GM19397 (cell line): ENCODE measurements at regions not wholly inside any gene's neighbourhood (a gene's known extent, or its start where the extent isn't known, plus 50 kb on each side); places are given as distances from the start of the nearest gene placed in this dataset.

ENCODE experiments used
- ATAC-seq: cut with Tn5 transposase; IDR thresholded peaks from one replicate; pipeline ENCODE4 v1.9.1; 2021; ENCODE audit warnings: mild to moderate bottlenecking, moderate library complexity; ENCODE audit not compliant: unreplicated experiment

DNA sequence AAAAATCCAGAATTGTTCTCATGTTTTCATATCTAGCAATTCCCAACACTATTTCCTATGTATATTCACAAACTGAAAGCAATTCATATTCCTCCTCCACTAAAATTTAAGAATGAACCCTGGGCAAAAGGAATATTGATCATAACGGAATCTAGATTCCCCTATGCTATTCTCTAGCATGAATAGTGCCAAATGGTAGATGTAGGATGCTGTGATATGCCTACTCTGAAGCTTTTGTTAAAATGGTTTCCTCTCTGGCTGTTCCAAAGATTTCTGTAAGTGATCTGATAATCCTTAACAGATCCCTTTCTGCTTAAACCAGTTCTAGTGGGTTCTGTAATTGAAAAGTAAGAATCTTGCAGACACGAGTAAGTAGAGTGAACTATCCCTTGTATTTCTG lies 298.0 kb upstream of the TANK start:
- ATAC-seq, result no peak

DNA sequence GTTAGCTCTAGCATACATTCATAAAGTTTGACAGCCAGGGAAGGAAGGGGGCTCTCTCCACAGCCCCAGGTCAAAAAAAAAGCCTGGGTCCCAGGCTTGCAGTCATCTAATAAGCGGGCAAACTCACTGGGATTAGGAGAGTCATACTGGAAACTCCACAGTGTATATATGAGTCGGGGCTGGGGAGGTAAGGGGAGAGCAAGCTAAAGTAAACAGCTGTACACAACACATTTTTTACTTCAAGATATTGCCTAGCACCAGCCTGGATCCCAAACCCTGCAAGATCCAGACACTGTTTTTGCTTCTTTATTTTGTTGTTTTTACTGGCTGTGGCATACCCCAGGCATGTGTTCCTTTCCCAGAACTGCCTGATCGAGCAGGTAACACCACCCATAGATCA lies 291.3 kb upstream of the TANK start:
- no peak for ATAC-seq

DNA sequence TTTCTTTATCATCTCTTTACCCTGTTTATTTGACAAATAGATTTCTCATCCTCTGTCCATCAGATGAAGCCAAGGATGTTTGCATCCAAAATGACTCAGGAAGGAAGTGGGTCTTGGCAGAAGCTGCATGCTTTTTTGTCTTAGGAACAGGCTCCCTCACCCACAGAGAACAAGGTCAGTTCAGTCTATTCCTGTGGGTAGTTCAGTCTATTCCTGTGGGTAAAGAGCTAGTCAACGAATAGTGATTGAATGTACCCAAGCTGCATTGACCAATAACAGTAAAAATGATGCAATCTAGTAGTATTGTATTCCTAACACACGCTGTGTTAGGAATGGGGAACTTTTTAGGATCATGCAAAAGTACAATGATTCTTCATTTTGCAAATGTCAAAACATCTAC lies 290.8 kb upstream of the TANK start:
- ATAC-seq, result no peak

DNA sequence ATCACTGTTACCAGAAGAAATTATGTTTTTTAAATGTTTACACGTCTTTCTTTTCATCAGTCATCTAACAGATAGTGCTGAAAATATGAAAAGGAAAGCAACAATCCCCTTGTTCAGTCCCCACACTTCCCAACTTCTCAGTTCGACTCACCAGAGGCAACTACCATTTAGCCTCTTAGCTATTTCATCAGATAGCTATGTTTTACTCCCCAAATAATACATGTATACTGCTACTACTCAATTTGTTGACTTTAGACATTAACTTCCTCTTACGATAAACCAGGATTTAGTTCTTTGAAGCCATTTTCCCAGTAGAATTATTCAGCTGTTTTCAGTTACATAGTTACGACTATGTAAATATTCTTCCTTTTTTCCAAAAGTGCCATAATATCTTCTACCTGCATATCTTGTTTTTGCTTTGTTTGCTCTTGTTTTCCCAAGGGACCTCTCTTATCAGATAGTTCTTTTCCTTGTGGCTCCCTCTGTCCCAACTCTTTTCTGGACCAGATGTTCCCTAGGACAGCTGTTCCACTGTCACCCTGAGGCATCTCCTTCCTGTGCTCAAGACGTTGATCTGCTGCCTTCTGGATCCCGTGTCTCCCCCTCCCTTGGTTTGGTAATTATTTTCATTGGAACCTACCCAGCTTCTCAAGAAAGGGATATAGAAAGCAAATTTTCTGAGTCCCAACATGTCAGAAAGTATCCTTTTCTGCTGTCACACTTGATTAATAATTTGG lies 289.3 kb upstream of the TANK start:
- no peak for ATAC-seq

DNA sequence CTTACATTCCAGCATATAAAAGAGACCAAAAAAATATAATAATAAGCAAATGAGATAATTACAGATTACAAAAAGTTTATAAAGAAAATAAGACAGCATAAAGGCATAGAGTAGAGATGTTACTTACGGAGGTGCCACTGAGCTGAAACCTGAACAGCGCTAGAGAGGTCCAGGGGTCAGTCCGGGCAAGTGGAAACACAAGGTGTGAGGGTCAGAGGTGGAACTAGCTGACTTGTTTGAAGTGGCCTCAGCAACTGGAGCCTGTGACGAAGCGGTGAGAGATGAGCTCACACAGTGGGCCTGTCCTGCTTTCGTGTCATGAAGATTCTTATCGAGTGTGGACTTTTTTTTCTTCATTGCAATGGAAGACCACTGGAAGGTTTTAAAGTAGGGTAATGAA lies 288.3 kb upstream of the TANK start:
- no peak for ATAC-seq

DNA sequence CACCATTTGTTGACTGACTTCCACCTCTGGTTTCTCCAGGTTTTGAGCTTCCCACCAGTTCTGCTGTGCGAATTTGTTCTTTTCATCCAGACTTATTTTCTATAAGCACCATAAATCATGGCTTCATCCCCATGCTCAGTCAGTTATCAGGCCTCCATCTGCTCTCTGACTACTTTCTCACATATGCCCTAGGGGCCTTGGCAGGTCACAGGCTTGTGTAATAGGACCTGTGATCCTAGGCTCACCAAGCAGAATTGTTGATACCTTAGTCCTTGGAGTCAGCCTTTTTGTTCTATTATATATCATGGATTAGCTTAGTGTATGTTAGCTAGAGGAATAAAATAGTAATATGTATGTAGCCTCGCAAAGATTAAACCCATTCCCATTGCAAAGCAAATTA lies 284.2 kb upstream of the TANK start:
- no peak for ATAC-seq

DNA sequence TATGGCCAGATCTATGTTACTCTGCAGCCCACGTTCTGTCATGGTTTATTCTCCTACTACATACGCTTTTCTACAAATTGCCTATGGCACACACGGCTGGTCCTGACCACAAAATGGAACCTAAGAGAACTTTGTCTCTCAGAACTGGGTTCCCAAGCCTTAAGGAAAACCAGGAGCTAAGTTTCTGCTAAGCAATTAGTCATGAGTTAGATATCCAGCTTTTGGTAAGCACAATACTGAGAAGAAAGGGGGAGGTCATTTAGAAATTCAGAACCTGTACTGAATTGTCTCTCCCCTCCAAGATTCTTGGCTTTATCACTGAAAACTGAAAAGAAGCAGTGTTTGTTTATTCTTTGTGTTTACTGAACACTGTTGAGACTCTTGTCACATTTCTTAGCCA lies 283.5 kb upstream of the TANK start:
- no peak for ATAC-seq

DNA sequence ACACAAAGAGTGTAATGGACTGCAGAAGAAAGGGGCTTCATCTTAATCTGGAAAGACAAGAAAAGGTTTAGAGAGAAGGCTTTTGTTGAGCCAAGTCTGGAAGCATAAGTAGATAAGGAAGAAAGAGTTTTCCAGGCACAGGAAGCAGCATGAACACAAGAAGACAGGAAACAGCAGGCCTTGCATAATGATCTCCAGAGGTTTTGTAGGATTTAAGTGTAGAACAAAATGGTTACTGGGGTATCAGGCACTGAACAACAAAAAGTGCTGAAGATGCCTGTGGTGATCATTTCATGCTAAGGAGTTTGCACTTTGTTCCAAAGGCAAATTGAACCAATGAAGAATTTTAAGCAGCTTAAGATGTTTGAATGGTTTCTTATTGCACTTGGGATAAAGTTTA lies 281.6 kb upstream of the TANK start:
- no peak for ATAC-seq

DNA sequence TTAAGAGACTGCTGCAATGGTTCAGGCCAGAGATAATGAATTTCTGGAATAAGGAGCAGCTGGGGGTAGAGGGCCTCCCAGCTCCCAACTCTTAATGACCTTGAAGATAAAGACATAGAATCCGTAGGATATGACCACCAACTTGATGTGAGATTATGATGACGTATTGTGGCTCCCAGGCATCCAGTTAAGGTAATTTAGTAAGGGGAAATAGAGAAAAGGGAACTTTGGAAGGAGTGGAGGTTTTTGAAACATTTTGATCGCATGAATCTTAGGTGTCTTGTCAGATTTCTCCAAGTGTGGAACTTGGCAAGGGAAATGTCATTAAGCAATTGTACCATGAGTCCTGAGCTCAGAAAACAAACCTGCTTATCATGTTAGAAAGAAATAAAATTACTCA lies 277.3 kb upstream of the TANK start:
- no peak for ATAC-seq

DNA sequence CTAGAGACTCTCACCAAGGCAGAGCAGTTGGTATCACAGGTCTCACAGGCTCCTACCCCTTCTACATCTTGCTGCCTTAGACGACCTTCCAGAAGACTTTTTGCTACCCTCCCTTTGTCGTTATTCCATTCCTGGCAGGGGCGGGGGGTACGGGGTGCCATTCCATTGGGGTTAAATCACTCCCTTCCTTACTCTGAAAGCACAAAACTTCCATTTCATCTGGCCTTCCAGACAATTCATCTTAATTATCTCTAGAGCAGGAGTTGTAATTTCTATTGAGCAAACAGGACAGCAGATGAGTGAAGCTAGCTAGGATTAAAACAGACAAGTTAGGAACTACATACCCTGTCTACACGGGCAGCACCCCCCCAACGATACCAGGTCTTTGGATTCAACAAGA lies 276.2 kb upstream of the TANK start:
- no peak for ATAC-seq

DNA sequence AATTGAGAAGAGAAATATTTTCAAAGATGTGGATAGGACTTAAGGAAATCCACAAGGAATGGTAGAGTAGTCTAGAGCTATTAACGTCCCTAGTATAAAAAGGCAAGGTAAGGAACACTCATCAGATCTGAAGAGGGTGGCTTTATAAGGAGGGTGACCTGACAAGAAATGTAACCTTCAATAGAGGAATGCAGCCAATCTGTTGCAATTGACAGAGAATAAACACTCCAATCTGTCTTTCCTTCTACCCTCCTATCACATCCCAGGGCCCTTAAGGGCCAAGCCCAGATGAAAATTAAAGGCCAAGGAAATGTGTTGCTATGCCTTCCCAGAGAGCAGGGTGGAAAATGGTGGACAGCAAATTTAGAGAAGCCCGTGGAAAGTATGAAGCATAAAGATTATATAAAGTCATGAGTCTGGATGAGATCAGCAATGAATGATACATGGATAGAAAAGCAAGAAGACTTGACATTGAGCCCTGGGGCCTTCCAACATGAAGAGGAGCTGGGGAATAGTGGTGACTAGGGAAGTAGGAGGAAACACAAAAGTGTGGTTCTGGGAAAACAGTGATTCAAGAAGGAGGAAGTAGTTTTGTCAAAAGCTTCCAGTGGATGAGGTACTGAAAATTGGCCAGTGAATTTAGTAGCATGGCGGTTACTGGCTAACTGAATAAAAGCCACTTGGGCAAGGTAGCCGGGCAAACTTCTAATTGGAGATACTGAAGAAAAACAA lies 270.6 kb upstream of the TANK start:
- no peak for ATAC-seq

DNA sequence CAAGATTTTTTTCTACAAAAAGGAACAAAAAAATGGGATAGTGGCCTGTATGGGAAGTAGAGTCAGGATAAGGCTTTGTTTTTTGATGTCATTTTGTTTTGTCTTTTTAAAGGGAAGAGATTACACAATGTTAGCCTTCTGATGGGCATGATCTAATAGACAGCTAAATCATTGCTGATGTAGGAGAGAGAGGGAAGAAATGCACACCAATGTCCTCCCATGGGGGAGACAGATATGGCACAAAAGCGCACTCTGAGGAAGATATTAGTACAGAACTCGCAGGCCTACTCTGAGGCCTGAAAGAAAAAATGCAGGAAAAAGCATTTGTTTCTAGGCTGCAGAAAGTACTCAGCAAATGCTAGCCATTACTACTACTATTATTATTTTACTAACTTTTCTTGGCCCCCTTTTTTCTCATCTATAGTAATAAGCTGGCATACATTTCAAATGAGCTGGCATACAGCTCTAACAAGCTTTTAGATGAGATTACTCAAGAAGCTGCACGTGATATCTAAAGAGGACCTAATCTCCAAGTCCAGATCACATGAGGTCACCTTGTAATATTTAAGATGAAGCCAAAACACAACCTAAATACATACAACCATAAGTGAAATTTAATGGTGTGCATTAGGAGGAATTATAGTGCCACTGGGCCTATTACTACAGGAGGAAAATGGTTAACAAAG lies 269.4 kb upstream of the TANK start:
- ATAC-seq, result no peak

DNA sequence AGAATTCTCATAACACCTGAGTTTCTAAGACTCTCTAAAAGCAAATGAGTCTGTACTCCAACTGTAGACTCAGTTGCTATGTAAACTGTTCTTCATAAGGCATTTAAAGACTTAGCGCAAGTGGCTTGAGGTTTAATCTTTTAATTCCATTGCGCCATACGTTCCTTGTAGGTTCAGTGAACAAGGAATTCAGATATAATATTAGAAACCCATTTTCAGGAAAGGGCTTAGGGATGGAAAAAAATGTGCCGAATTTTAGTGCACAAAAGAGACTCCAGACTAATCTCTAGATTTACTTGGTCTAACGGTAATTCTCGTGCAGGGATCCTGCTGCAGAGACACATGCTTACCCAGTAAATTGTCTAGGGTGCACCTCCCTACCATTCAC lies 268.9 kb upstream of the TANK start:
- ATAC-seq, result no peak

DNA sequence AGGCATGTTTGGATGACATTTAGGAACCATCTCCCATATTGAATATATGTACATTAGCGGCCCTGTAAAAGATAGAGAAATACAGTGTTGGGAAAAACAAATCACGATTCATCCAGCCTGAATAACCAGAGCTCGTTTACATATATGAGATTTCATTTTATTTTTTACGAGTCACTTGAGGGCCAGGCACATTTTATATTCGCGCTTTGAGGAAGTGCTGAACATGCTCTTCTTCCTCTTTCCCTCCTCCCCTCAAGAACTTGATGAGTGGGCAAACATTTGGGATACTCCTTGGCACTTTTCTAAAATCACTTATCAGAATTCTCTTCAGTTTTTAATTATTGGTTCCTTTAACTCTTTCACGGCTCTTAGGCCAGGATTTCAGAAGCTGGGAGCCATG lies 268.0 kb upstream of the TANK start:
- no peak for ATAC-seq

DNA sequence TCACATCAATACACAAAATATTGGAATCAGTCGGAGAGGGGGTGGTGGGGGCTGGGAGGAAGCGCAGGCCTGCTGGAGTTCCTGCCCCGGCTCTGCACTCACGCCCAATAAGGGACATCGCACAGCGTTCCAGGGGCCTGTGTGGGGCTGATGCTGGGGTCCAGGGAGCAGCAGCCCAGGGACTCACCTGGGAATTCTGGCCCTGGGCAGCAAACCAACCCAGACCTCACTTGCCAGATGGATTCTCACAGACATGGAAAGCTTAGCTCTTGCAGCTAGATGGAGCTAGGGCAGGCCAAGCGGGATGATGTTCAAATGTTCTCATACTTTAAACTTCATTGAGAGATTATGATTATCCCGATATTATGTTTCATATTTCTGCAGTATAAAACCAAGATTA lies 266.6 kb upstream of the TANK start:
- ATAC-seq, result no peak

DNA sequence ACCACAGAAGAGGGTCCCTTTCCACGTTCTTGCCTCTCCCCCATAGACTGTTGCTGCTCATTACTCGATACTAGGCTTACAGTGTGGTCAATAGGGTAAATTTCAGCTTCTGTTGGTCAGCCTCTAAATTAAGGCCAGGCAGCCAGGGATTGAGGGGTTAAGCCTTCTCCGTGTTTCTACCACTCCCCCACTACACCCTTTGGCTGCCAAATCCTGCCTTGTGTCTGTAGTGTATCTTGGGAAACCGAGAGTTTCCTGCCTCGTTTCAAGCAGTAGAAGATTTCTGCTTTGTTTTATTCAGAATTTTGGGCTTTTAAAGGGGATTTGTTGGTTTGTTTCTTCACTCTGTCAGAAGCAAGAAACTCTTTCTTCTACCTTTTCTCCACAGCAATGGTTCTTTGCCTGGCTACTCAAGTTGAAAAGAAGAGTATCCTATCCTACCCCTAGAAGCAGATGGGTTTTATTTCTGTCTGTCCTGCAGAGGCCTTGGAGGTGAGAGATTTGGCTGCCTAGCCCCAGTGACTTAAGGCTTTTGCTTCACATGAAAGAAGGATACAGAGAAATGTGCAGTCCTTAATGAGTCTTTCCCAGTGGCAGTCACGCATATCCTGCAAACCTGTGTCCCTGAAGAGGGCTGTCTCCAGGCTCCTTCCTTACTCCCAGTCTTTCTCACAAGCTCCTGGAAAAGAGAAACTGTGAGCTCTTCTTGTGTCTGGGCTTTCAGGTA lies 261.5 kb upstream of the TANK start:
- no peak for ATAC-seq

DNA sequence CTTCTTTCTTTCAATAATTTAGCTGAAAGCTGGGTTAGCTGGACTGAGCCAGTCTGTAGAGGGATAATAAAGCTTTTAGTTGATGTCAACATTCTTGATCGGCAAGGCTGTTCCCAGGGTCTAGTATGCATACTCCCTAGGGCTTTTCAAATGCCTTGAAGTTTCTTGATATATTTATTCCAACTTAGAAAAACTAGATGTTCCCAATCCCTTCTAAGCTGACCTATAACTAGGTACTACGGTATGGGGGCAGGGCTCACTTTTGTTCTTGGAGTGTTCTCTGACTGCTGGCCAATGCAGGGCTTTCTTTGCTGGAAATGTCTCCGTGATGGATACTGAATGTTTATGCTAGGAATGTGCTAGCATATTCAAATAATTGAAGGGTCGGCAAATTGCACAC lies 258.6 kb upstream of the TANK start:
- no peak for ATAC-seq

DNA sequence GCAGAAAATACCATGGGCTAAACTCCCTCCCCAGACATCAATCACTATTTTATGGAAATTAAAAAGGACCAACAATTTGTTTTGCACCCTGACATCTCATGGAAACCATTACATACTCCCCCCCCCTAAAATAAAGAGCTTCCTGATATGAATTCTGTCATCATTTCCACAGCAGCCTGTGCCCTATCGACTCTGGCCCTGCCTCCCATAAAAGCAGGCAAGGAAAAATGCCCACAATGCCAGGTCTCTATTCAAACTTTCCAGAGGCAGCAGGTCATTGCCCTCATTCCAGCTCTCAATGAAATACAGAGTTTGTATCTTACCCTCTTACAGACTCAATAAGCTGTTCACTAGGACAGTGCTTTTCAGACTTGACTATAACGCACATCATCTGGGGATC lies 254.4 kb upstream of the TANK start:
- no peak for ATAC-seq

DNA sequence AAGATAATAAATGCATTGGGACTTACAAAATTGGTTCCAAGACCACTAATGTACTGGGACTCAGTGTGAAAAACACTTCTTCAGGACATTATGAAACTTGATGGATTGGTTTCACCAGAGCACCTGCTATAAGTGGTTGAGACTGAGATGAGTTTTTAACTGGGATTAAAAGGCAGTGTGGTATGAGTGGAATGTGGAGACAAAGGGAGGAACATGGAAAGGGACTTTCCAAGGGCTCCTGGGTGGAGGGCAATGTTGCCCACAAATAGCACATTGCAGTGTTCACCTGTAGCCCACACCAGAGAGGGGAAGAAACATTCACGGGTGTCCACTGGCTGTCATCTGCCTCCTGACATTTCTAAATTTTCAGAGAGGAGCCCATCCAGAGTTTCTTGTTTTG lies 253.3 kb upstream of the TANK start:
- no peak for ATAC-seq

DNA sequence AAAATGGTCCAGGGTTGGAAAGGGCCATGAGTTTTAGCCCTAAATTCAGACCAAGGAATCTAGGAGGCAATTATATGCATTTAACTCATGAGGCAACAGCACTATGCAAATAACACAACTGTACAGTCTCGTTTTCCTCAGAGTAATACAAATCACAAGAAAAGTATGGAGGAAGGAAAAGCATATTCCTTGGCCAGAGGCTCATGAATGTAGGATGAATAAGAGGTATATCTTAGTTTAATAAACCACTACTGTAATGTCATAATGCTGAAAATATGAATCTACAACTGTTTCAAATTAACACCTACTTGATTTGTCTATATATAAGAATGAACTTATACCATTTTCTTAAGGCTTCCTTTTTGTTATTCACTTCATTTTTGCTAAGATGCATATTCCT lies 252.5 kb upstream of the TANK start:
- no peak for ATAC-seq

DNA sequence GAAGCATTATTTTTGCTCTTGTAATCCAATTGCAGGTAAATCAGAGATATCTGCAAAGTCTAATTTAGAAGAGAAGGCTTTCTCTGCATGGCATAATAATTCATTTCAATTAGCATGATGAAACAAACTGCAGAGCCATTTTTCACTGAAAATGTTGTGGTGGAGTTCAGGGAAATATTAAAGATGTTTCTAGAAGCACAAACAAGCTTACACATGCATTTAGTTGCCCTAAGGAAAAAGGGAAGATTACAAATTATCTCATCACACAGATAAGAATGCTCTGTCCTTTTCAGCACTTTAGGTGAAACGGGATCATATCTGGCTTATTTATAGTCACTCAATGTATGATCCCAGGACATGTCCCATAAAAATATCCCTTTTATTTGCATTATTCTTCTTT lies 252.1 kb upstream of the TANK start:
- ATAC-seq, result no peak

DNA sequence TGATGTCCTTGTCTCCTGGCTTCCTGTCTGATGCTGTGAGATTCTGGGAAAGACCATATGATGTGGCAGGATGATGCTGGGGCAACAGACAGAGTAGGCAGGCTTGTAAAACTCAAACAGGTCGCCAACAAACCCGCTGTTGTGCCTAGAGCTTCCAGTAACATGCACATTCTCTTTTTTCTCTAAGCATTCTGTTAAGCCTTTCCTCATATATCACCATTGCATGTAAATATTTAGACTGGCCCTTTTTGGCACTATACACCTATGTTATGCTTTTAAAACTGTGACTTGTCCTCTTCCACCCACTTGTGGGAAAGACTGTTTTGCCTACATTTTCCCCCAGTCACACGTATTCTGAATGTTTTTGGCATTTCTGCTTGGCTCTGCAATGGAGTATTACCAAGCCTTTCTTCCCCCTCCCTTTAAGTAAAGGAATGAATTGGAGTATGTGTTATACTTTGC lies 250.4 kb upstream of the TANK start:
- no peak for ATAC-seq
